LNCaP clone FGC (cell line): ENCODE measurements at regions not wholly inside any gene's neighbourhood (a gene's known extent, or its start where the extent isn't known, plus 50 kb on each side); places are given as distances from the start of the nearest gene placed in this dataset.
A peak's percentile ranks its signal among the peaks of the same experiment; 100 is the strongest.
"Not testable (repeated sequence)": the region's sequence is repeated elsewhere in the genome, so short reads cannot be mapped to it uniquely, and the experiment has no call there.

Experiments used
- DNase-seq: peaks from one replicate; pipeline ENCODE4 v3.0.0-alpha.2; 2011; ENCODE audit warnings: low read depth
- H3K4me3 ChIP-seq: 2 replicates; pipeline ENCODE4 v1.5.1; 2011; ENCODE audit warnings: mild to moderate bottlenecking, low read depth, low read length, control low read depth
- TF ChIP-seq, protein P1 (sequence below): IDR thresholded peaks from 2 replicates; pipeline ENCODE4 v1.5.1; 2012; ENCODE audit warnings: mild to moderate bottlenecking; ENCODE audit not compliant: control insufficient read depth, insufficient read depth; ENCODE audit errors: extremely low read depth

DNA sequence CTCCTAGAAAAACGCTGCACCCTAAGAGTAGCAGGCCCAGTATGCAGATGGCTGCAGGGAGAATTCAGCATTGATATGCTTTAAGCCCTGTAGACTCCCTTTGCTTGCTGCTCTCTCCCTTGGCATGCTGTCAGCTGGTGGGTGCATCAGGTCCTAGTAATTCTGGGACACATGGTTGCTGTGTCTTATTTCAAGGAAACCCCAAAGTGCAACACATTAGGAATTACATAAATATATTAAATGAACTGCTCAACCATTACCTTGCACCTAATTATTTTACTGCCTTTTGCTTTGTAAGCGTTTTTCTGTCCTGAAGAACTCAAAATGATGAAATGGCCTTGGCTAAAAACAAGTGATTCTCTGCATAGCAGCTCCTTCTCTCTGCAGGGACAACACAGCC lies 516.3 kb downstream of the ZIC3 start:
- TF ChIP-seq, protein P1, sequence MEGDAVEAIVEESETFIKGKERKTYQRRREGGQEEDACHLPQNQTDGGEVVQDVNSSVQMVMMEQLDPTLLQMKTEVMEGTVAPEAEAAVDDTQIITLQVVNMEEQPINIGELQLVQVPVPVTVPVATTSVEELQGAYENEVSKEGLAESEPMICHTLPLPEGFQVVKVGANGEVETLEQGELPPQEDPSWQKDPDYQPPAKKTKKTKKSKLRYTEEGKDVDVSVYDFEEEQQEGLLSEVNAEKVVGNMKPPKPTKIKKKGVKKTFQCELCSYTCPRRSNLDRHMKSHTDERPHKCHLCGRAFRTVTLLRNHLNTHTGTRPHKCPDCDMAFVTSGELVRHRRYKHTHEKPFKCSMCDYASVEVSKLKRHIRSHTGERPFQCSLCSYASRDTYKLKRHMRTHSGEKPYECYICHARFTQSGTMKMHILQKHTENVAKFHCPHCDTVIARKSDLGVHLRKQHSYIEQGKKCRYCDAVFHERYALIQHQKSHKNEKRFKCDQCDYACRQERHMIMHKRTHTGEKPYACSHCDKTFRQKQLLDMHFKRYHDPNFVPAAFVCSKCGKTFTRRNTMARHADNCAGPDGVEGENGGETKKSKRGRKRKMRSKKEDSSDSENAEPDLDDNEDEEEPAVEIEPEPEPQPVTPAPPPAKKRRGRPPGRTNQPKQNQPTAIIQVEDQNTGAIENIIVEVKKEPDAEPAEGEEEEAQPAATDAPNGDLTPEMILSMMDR, result no peak
- DNase-seq, result no peak
- no peak overlapping the region for H3K4me3 ChIP-seq

DNA sequence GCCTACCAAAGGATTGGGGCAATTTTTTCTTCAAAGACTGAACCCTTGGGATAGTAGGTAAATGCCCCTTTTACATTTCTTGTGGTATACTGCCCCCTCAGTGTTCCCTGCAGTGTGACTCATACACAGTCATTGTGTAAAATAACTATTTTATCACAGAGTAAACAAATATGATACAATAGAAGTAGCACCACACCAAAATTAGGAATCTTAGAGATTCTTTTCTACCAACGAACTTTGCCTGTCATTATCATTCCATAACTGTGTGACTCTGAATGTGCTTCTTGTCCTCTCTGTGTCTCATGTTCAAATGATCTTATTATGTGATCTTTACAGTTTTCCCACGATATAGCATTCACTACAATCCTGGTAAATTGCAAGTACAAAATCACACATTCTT lies 517.0 kb downstream of the ZIC3 start:
- TF ChIP-seq, protein P1, result no peak
- H3K4me3 ChIP-seq, result no peak overlapping the region
- no peak for DNase-seq

DNA sequence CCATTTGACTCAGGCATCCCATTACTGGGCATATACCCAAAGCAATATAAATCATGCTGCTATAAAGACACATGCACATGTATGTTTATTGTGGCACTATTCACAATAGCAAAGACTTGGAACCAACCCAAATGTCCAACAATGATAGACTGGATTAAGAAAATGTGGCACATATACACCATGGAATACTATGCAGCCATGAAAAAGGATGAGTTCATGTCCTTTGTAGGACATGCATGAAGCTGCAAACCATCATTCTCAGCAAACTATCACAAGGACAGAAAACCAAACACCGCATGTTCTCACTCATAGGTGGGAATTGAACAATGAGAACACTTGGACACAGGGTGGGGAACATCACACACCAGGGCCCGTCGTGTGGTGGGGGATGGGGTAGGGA lies 545.0 kb downstream of the ZIC3 start:
- not testable (repeated sequence) for H3K4me3 ChIP-seq, DNase-seq

DNA sequence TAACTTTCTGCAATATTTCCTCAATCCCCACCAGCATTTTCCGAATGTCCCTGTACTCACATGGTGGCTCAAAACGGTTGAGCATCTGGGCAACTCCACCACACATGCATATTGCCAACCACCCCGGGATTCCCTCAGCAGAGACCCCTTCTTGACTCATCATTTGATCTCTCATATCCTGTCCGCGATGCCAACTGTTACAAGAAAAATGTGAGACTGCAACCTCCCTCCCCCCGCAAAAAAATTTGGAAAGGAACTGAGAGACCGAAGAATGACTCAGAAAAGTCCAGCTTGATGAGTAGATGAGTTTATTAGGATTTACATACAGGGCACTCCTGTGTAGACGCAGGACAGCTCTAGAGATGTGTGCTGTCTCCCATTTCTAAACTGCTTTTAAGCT lies 561.4 kb downstream of the ZIC3 start:
- TF ChIP-seq, protein P1, result no peak
- H3K4me3 ChIP-seq, result no peak overlapping the region
- DNase-seq, result no peak

DNA sequence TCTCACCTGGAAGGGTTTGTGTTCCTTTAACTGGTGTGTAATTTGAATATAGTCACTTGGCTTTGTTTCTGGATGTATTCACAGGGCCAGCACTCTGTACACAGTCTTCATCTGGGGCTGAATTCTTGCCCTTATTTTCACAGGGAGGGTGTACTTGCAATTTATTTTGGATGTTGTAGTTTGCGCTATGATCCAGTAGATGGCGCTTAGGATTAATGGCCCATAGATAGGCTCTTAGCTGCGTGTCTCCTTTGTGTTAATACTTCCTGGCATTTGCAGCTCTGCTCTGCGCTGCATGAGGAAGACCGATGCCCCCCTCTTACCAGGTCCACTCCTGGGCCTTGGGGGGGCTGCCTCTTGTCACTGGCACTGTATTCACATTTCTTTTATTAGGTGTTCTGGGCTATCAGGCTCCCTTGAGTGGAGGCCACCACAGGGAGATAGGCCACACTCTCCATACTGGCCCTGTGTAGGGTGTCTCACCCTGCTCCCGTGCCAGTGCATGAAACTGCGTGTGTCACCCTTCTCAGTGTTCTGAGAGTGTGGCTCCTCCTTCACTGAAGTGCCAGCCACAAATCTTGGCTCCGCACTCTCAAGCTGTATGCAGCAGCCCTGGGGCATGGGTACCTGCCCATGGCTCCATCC lies 562.2 kb downstream of the ZIC3 start:
- no peak overlapping the region for H3K4me3 ChIP-seq
- TF ChIP-seq, protein P1, result peak; percentile 68
- DNase-seq, result peak; percentile 1

DNA sequence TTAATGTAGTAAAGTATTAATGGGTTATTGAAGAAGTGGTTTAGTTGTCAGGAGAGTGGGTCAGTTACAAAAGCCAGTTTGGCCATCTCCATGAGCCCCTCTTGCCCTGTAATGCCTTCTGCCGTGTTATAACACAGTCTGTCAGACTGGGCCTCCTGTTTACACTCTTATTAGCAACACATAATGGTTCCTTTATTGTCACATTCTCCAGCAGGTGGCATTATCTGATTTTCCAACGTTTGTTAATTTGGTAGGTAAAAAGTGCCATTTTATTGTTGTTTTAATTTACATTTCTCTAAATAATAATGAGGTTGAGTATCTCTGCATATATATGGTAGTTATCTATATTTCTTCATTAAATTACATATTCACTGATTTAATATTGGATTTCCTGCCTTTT lies 560.8 kb downstream of the FGF13 start:
- no peak overlapping the region for H3K4me3 ChIP-seq
- DNase-seq, result no peak
- TF ChIP-seq, protein P1, result peak; percentile 41

DNA sequence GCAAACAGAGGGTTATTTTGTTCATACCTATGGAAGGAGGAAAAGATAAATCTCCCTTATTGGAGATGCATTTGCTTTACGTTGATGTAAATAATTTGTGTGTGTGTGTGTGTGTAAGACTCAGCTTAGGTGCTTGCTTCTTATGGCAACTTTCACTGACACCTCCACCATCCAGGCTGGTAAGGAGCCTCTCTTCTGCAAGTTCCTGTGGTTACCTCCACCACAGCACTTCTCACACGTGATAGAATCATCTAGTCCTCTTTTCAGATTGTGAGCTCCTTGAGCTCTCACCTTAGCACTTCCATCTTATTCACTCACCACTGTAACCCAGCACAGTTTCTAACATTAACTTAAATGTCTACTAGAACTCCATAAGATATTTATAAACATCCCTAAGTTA lies 553.7 kb downstream of the FGF13 start:
- DNase-seq, result no peak
- no peak overlapping the region for H3K4me3 ChIP-seq
- TF ChIP-seq, protein P1, result no peak
